HG03039 (cell line): ENCODE measurements at regions not wholly inside any gene's neighbourhood (a gene's known extent, or its start where the extent isn't known, plus 50 kb on each side); places are given as distances from the start of the nearest gene placed in this dataset.

Source experiments
- ATAC-seq: cut with Tn5 transposase; IDR thresholded peaks from one replicate; pipeline ENCODE4 v1.9.1; 2021; ENCODE audit warnings: mild to moderate bottlenecking, moderate library complexity; ENCODE audit not compliant: unreplicated experiment

- ATAC-seq: no peak
Observed at GRCh38 chr7:68994841-68995240, 603.4 kb upstream of the AUTS2 start.

- no peak for ATAC-seq
Observed at GRCh38 chr7:68998136-68998535, 600.1 kb upstream of the AUTS2 start.

DNA sequence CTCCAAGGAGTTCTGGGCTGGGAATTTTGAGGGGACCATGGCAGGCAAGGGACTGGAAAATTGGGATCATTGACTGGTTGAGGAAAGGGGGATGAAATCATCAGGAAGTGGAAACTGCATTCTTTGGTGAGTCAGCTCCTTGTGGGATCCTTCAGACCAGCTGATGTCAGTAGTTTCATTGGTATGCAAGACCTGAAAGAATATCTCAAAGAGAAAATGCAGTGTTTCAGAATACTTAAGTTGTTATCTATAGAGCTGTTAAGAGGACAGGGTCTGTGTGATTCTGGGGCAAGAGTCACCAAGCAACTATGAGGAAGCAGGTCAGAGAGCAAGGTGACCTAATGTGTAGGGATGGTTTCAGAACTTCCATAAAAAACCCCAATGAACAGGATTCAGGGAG is 595.9 kb upstream of the AUTS2 start:
- no peak for ATAC-seq

DNA sequence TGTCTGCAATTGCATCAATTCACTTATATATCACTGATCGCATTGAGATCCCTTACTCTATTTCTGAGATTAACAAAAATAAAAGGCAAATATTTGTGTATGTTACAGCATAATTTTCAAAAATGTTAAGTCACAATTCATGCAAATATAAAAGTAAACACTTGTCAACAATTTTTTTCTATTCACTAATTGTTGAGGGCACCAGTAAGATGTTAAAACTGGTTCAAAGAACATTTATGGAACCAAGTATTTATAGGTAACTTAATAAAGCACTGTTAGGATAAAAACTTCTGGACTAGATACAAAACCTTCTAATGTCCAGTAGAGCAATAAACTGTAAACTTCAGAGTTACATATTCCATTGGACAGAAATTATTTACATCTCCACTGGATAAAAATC is 586.1 kb upstream of the AUTS2 start:
- no peak for ATAC-seq

DNA sequence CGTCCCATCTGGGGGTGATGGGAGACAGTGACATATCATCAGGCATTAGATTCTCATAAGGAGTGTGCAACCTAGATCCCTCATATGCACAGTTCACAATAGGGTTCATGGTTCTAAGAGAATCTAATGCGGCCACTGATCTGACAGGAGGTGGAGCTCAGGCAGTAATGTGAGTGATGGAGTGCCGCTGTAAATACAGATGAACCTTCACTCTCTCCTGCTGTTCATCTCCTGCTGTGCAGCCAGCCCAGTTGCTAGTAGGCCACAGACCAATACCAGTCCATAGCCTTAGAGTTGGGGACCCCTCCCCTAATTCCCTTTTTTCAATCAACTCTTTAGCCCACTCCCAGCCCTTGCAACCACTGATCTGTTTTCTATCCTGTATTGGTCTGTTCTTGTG is 581.1 kb upstream of the AUTS2 start:
- ATAC-seq: no peak

DNA sequence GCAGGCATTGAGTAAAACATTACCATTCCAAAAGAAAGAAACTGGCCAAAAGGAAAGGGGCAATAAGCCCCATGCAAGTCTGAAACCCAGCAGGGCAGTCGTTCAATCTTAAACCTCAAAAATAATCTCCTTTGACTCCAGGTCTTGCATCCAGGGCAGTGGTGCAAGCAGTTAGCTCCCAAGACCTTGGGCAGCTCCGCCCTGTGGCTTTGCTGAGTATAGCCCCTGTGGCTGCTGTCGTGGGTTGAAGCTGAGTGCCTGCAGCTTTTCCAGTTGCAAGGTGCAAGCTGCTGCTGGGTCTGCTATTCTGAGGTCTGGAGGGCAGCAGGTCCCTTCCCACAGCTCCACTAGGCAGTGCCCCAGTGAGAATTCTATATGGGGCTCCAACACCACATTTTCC is 580.1 kb upstream of the AUTS2 start:
- ATAC-seq: no peak

GRCh38 chr7:69019437-69019836 is 578.8 kb upstream of the AUTS2 start:
- ATAC-seq: no peak

GRCh38 chr7:69020536-69020935 is 577.7 kb upstream of the AUTS2 start:
- no peak for ATAC-seq

- ATAC-seq: no peak
Observed at GRCh38 chr7:69025249-69025648, 573.0 kb upstream of the AUTS2 start.

DNA sequence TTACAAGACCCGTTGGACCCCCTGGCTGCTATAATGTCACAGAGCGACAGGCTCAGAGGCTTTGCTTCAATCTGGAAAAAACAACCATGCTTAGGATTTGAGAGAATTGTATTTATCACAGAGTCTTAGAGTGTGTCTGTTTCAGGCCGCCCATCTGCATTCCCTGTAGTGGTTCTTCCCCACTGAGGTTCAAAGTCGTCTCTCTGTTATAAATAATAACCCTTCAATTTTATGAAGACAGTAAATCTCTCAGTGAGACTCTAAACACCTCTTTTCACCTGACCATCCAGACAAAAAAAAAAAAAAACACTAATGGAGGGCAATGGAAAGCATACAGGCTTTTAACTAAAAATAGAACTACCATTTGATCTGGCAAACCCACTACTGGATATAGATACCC is 565.4 kb upstream of the AUTS2 start:
- ATAC-seq: no peak

GRCh38 chr7:69035826-69036225 is 562.4 kb upstream of the AUTS2 start:
- ATAC-seq: no peak

- ATAC-seq: no peak
Observed at GRCh38 chr7:69036301-69036700, 562.0 kb upstream of the AUTS2 start.

- ATAC-seq: no peak
Observed at GRCh38 chr7:69038915-69039314, 559.4 kb upstream of the AUTS2 start.

- no peak for ATAC-seq
Observed at GRCh38 chr7:69042138-69042537, 556.1 kb upstream of the AUTS2 start.

- ATAC-seq: no peak
Observed at GRCh38 chr7:69047151-69047754, 551.0 kb upstream of the AUTS2 start.

DNA sequence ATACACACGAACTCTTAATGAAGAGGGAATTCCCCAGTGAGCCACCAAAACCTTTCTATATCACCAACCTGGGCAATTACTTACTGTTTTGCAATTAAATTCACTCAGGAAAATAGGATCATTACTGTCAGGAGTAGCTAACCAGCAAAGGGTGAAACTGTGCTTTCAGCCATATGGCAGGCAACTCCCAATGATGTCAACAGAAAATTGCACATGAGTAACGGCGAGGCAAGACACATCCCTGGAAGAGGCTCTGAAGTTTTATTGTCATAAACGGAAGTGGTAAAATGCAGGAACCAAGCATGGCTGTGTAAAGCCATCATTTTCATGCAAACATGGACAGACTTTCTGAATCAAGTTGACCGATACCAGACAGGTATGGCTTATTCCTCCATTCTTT is 548.9 kb upstream of the AUTS2 start:
- no peak for ATAC-seq

GRCh38 chr7:69052447-69052846 is 545.8 kb upstream of the AUTS2 start:
- no peak for ATAC-seq

DNA sequence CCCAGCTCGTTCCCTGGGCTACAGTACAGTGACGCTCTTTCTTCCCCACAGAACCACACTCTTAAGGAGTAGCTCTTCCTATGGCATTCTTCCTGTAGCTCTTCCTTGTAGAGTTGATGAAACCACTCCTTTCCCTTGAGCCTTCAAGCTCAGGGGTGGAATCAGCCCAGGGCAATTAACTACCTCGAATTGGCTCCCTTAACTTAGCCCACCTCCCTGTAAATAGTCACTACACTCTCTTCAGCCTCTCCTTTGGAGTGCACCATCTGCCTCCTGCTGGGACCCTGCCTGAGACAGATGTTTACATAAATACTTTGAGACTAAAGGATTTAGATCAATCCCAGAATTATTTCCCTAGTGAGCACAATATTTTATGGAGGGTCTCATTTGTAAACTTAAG is 537.8 kb upstream of the AUTS2 start:
- ATAC-seq: no peak

DNA sequence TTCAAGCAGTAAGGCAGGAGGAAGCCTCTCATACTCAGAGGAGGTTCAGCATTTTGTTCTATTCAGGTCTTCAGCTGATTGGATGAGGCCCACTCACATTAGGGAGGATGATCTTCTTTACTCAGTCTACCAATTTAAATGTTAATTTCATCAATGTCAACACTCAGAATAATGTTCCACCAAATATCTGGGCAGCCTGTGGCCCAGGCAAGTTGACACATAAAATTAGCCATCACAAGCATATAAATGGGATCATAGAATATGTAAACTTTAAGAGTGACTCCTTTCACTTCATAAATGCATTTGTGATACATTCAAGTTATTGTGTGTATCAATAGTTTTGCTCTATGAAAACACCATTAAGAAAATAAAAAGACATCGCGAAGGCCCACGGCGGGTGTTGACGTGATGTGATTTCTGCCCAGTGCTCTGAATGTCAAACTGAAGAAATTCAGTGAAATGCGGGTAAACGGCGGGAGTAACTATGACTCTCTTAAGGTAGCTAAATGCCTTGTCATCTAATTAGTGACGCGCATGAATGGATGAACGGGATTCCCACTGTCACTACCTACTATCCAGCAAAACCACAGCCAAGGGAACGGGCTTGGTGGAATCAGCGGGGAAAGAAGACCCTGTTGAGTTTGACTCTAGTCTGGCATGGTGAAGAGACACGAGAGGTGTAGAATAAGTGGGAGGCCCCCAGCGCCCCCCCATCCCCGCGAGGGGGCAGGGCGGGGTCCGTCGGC is 536.1 kb upstream of the AUTS2 start:
- ATAC-seq: no peak

DNA sequence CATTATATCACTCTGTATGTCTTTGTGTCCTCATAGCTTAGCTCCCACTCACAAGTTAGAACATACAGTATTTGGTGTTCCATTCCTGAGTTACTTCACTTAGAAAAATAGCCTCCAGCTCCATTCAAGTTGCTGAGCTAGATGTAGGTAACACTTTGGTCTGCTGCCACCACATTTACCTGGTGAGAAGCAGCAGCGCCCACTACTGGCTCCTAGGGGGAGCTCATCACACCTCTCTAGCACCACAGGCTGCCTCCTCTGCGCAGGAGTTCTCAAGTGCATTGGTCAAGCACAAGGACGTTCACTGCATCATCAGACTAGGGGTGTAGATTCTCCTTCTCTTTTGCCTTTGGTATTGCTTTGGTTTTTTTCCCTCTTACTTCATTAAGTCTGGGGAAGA is 530.9 kb upstream of the AUTS2 start:
- ATAC-seq: no peak

DNA sequence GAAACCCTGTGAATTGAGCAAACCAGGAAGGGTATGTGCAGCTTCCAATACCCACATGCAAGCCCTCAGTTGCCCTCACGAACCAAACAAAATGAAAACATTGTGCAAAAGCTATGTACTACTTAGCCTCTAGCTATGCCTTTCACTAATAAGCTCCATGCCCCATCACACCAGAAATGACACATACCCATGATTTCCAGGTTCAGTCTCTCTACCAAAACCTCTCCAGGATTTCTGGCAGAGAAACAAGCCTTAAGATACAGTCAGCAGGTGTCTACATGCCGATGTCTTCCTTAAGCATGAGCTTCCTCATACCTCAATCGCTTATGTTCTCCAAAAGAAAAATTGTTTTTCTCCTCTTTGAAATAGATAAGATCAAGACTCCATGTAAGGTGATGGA is 527.8 kb upstream of the AUTS2 start:
- no peak for ATAC-seq

GRCh38 chr7:69076566-69076965 is 521.7 kb upstream of the AUTS2 start:
- no peak for ATAC-seq
